Activated CD8-positive, alpha-beta memory T cell treated with anti-CD3 and anti-CD28 coated beads, Interleukin-2, amount 50 U/mL, for 48 hours (primary cell): ENCODE measurements at regions not wholly inside any gene's neighbourhood (a gene's known extent, or its start where the extent isn't known, plus 50 kb on each side); places are given as distances from the start of the nearest gene placed in this dataset.
"Not testable (repeated sequence)": the region's sequence is repeated elsewhere in the genome, so short reads cannot be mapped to it uniquely, and the experiment has no call there.

ENCODE experiments used
- DNase-seq: peaks from one replicate; pipeline ENCODE4 v3.0.0-alpha.2; 2020

DNA sequence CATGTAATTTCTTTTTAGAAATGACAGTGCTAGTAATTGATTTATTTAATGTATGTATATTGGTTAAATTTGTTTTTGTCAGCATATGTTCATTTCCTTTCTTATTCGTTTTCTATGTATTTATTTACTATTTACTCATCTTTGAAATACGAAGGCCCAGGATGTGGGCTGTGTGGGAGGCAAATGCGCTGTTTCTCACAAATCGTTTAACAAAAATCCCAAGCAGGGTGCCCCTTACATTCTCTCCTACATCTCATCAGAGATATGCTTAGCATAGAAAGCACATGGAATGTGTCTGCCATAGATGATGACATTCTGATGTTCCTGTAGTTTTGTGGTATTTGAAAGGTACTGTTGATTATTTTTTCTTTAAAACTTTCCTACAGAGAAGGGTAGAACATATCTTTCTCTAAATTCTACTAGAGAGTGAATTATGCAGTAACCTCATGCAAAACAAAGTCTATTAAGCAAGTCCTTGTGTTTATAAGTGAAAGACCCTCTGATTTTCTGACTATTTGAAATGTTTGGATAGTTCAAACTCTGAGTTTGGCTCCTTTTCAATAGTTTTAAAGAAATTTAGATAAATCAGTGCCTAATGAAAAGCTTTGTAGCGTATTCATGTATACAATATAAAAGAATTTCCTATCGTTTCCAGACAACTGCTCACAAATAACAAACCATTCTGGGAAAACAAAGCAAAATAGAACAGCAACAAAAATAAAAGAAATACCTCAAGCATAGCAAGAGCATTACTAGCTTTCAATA, 111.1 kb upstream of the VGLL3 start:
- DNase-seq: no peak

DNA sequence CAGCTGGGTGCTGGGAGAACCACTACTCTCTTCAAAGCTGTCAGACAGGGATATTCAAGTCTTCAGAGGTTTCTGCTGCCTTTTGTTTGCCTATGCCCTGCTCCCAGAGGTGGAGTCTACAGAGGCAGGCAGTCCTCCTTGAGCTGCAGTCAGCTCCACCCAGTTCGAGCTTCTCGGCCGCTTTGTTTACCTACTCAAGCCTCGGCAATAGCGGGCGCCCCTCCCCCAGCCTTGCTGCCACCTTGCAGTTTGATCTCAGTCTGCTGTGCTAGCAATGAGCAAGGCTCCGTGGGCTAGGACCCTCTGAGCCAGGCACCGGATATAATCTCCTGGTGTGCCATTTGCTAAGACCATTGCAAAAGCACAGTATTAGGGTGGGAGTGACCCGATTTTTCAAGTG, 106.8 kb upstream of the VGLL3 start:
- DNase-seq: not testable (repeated sequence)

- no peak for DNase-seq
Measured at GRCh38 chr3:87090631-87091030, 99.7 kb upstream of the VGLL3 start.

DNA sequence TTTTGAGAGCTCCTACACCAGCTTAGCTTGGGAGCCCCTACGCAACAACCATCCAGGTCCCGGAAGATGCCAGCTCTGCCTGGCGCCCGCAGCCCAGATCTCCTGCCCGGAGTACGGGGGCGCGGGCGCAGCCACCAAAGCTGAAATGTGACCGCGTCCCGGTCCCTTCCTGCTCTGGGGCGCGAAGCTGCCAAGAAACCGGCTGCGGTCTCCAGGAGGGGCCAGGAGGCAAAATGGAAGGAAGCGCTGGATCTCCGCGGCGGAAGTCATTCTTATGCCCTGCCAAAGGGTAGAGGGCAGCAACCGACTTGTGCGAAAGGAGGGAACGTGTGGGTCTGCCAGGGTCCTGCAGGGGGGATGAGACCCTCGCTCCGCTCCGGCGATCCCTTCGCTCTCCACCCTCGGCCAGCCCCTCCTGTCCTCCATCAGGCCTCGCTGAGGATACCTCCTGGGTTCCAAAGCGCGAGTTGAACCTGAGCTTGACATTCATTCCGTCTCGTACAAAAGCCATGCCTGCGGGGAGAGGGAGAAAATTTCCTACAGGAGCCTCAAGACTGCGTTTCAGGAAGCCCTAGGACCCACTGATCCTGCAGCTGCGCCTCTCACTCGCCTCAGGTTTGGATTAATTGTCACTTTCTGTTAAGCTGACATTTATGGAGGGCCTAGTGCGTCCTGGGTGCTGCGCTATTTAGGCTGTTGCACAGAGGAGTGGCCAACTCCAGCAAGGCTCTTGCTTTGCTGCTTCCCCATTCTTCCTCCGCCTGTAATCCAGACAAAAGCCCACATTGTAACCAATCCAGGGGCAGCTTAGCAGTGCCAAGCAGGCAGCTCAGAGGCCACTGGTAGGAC, 98.3 kb upstream of the VGLL3 start:
- DNase-seq: peak; percentile 52

DNA sequence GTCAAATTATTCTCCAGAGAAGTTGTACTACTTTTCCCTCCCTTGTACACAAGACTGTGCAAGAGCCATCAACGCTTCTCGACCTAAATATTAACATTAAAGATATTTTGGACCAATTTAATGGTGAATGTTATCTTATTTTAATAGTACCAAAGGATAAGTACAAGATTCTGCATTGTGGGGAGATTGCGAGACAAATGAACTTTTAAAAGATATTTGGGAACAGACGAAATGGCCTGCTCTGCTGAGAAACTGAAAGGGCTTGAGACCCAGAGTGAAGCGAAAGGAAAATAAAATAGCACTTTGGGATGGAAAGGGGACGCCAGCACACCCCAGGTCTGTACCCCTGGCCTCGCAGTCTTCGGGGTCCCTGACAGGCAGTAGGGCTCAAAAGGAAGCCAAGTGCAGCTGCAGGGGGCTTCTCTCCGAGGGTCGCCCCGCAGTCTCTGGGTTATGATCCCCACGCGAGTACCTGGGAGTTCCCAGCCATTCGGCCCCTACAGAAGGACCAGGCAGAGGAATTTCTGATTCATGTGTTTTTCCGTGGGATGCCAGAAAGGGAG, 97.6 kb upstream of the VGLL3 start:
- DNase-seq: no peak

- DNase-seq: no peak
Measured at GRCh38 chr3:87084868-87085267, 93.9 kb upstream of the VGLL3 start.

GRCh38 chr3:87082796-87083440, 92.0 kb upstream of the VGLL3 start:
- DNase-seq: no peak

- DNase-seq: no peak
Measured at GRCh38 chr3:87077355-87077754, 86.4 kb upstream of the VGLL3 start.

DNA sequence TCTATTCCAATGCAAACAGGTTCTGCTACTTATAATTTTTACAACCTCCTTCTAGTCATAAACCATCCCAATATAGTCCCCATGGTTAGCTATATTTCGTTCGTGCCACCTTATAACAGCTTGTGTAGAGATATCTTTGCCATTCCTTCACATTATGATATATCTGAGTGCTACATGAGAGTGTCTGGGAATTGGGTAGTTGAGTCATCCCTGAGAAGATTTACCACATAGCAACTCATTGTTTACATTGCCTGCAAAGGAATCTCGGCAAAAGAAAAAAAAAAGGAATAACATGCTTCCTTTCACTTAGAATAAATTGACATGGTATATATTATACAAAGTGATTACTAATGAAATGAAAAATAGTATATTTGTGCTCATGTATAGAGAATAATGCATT, 86.0 kb upstream of the VGLL3 start:
- DNase-seq: no peak

GRCh38 chr3:87073496-87074145, 82.7 kb upstream of the VGLL3 start:
- DNase-seq: no peak

- DNase-seq: no peak
Measured at GRCh38 chr3:87072446-87072845, 81.5 kb upstream of the VGLL3 start.

GRCh38 chr3:87069971-87070370, 79.0 kb upstream of the VGLL3 start:
- no peak for DNase-seq

DNA sequence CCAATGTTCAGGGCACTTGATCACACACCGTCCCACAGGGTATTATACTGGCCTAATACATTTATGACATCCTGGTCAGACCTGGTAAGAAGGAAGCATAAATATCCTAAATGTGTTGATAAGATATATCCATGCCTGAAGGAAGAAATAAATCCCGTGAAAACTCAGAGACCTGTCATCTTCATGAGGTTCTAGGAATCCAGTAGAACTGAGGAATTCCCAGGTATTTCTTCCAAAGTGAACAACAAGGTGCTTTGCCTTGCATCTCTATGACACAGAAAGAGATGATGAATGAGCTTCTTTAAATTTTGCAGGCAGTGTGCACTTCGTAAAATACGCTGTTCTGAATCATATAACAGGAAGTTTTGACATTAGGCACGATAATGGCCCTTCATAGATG, 78.1 kb upstream of the VGLL3 start:
- no peak for DNase-seq

DNA sequence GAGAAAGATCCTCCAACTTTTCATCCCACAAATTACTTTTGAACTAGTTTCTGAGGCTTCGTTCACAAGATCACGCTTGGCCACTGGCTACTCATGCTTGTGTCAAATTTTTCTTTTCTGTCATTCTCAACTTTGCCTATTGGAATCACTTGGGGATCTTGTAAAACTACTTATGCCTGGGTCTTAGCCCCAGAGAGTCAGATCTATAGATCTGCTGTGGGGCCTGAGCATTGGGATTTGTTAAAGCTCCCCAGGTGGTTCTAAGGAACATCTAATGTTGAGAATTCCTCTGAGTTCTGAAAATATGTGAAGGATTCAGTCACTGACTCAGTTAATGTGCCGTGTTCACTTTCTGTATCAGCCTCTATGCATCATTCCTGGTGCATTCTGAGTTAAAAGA, 71.7 kb upstream of the VGLL3 start:
- DNase-seq: no peak

DNA sequence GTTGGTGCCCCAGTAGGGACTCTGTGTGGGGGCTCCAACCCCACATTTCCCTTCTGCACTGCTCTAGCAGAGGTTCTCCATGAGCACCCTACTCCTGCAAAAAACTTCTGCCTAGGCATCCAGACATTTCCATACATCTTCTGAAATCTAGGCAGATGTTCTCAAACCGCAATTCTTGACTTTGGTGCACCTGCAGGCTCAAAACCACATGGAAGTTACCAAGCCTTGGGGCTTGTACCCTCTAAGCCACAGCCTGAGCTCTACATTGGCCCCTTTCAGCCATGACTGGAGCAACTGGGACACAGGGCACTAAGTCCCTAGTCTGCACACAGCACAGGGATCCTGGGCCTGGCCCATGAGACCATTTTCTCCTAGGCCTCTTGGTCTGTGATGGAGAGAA, 66.5 kb upstream of the VGLL3 start:
- DNase-seq: no peak

DNA sequence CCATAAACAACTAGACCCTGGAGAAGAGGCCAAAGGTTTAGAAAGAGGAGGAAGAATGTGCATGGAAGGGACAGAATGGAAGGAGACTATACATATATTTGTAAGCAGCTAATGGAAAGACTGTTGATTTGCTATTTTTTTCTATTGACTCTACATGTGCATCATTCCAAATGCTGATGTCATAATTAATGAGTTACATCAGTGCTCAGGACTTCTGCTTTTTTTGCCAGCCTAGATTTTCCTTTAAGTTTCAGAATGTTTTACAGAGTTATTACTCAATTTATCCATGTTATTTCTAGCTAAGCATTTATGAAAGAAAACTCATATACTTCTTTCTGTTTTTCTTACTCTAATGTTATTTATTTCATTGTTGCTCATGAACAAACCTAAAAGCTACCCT, 62.6 kb upstream of the VGLL3 start:
- DNase-seq: no peak

GRCh38 chr3:87052499-87053260, 61.7 kb upstream of the VGLL3 start:
- no peak for DNase-seq

- DNase-seq: no peak
Measured at GRCh38 chr3:87047852-87048251, 56.9 kb upstream of the VGLL3 start.

DNA sequence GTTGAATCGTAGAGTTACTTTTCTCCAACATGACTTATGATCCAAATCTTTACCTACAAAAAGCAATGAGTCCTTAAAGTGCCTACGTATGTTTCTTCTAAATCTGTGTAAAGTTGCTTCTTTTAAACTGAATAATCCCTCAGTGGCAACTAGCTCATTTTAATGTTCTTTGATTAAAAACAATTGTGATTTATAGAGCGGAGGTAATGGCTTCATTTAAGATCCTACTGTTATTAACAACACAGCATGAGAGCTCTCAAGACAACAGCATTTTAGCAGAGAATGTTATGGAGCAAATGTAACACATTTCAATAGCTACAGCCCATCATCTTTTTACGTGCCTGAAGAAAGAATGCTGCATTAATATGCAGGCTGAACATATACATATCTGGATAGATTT, 55.3 kb upstream of the VGLL3 start:
- no peak for DNase-seq

- no peak for DNase-seq
Measured at GRCh38 chr3:87045473-87045872, 54.5 kb upstream of the VGLL3 start.

DNA sequence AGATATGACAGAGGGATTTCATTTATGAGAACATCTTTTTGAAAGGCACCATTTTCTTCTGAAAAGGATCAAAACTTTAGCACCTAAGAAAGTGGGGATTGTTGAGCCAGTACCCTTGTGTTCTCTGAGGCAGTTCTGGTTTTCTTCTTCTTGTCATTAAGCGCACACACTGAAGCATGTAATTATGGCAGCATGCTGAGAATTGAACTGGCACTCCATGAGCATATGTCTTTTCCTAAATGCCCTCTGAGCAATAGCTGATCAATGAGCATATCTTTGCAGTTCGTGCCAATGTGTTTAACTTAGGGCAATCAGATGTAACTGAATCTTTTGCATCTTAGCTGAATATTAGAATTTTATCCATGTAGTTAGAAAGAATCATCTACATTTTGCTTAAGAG, 53.9 kb upstream of the VGLL3 start:
- no peak for DNase-seq

DNA sequence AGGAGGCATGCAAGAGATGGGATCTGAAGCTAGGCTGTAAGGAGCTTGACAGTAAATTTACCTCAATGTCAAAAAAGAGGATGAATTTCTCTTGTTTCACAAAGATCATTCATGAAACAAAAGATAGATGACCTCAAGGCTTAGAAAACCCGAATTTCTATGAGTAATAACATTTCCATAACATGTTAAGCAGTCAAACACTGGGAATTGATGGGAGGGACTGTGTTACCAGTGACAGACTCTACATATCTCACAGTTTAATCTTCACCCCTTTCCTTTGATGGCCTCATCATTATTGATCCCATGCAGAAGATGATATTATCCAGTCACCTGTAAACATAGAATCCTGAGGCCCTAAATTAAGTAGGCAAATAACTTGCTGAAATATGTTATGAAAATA, 53.5 kb upstream of the VGLL3 start:
- no peak for DNase-seq
